GM21360 (cell line): ENCODE measurements at regions not wholly inside any gene's neighbourhood (a gene's known extent, or its start where the extent isn't known, plus 50 kb on each side); places are given as distances from the start of the nearest gene placed in this dataset.
"Not testable (repeated sequence)": the region's sequence is repeated elsewhere in the genome, so short reads cannot be mapped to it uniquely, and the experiment has no call there.

ENCODE experiments used
- ATAC-seq: cut with Tn5 transposase; IDR thresholded peaks from one replicate; pipeline ENCODE4 v1.9.1; 2021; ENCODE audit warnings: mild to moderate bottlenecking, moderate library complexity; ENCODE audit not compliant: unreplicated experiment

- peak; percentile 59 for ATAC-seq
These were observed 166.2 kb downstream of the TOMM20 start for GRCh38 chr1:234962340-234962989.

DNA sequence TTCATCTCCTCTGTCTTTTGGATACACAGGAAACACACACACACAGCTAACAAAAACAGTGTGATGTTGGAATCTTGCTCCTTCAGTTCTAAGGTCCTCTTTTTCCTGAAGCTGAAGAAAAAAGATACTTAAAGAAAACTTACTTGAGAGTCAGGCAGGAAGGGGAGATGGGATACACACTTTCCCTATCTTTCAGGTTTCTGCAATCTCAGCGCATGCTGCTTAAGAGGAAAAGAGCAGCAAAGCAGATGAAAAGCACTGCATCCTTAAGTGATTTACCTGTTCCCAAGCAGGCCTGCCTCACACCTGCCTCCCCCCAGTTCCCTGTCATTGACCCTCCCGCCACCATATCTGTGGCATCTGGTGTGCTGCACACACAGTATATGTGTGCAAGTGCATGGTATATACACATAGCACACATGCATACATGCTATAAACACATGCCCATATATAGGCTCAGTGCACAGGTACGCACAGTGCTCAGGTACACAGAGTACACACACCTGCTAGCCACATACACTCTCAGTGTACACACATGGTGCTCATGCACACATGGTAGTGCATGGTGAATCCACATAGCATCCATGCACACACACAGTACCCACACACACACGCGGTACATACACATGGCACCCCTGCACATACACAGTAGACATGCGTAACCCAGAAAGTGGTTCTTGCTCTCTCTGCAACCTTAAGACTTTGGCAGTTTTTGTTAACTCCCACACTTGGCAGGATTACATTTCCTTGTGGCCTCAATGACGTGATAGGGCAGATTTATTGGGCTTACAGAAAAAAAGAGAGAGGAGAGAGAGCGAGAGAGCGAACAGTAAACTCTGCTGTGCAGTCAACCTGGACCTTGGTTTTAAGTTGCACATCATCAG, 166.9 kb downstream of the TOMM20 start:
- peak; percentile 16 for ATAC-seq

- ATAC-seq = no peak
These were observed 167.7 kb downstream of the TOMM20 start for GRCh38 chr1:234960722-234961455.

DNA sequence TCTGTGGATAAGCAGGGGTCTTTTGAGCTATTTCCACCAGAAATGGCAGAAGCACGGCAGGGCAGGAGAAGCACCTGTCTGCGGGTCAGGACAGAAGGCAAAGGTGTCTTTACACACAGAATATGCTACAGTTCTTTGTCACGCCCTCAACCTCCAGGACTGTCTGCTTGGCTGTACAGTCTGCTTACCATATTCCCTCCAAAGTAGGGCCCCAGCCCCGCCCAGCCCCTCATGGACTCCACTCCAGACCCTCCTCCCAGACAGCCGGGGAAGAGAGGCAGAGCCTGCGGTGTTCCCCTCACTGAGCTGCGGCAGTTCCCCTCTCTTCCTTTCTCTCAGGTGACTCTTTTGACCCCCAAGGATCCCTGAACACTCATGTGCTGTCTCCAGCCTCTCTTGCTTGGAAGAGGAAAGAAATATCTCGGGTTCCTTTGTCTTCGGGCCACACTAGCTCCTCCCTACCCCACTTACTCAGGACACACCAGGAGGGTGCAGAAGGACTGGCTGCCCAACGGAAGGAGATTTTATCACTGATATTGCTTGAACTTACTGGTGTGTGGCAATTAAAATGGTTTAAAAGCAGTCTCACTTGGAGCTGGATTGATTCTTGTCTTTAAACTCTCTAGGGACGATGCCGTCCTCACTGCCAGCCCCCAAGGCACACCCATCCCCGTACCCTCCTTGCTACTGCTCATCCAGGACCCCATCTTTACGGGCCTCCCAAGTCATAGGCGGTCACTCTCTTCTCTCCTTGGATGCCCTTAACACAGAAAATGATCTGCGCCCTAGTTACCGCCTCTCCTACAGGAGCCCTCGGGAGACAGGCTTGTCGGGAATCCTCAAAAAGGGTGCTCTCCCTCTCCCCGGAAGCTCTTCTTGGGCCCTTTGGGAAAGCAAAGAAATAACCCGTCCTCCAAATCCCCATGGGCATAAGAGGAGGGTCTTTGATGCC, 169.7 kb downstream of the TOMM20 start:
- ATAC-seq = no peak

GRCh38 chr1:234958066-234958705, 170.5 kb downstream of the TOMM20 start:
- ATAC-seq = no peak

DNA sequence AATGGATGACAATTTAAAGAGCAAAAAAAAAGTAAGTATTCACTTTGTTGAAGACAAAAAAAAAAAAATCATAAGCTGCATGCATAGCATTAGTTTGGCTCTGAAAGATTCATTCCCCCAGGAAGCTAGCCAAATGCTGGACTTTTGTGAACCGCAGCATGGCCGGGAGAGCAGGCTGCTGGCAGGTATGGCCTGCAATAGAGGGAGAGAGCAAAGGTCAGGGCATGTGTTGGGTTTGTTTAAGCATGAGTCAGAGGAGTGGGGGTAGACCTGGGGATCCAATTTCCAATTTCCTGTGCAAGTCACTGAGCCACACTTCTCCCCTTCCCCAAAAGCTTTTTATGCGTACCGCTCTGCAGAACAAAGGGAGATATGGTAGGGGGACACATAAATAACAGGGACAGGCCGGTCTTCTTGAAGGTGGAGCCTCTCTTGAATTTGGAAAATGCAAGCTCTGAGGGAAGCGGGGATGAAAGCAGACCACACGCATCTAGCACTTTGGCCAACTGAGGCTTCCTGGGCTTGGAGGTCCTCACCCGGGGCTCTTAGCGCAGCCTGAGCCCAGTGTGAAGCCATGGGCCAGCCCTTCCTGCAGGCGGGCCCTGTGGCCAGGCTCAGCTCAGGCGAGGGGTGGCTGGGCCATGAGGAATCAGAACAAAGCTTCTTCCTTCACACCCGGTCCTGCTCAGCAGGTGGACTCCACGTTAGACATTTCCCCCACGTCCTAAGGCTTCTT, 171.1 kb downstream of the TOMM20 start:
- no peak for ATAC-seq

- ATAC-seq = no peak
These were observed 171.8 kb downstream of the TOMM20 start for GRCh38 chr1:234956821-234957329.

DNA sequence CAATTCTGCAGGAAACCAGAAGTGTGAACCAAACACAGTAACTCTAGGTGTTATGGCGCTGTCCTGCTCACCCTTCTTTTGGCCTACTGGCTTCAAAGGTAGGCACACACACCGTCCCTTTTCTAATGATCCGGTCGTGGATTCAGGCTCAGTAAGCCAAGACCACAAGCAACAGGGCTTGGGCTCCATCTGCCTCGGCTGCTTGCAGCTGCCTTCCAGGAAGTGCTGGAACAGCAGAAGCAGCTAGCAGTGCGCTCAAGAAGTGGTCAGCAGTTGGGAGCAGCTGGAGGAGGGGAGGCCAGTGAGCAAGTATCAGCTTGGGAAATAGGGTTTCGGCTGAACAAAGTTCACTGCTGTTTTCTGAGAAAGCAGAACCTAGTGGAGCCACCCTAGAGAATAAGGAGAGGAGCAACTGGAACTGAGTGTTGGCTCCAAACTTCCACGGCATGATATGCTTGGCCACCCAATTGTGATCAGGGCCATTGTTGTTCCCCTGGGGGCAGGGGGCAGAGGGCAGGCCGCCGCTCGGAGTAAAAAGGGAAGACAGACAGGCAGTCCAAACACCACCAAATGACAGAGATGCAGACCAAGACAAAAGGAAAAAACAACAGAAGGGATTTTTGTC, 173.4 kb downstream of the TOMM20 start:
- no peak for ATAC-seq

DNA sequence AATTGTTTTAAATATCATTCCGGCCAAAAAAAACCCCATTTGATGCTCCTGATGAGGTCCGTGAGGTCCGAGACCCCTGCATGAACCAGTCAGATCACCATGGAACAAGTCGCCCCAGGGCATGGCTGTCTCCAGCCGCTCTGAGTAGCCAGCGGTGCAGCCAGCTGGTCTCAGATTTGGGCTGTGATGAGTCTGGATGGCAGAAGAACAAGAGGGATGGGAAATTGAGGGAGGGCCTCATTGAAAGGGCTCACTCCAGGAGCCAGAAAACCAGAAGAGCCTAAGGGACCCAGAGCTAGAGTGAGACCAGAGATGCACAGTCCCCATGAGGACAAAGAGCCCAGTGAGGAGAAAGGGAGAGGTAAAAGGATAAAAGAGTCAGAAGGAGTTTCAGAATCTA, 174.0 kb downstream of the TOMM20 start:
- ATAC-seq = no peak

- ATAC-seq = no peak
These were observed 174.8 kb downstream of the TOMM20 start for GRCh38 chr1:234953655-234954405.

GRCh38 chr1:234950598-234950997, 178.0 kb downstream of the TOMM20 start:
- ATAC-seq = no peak

DNA sequence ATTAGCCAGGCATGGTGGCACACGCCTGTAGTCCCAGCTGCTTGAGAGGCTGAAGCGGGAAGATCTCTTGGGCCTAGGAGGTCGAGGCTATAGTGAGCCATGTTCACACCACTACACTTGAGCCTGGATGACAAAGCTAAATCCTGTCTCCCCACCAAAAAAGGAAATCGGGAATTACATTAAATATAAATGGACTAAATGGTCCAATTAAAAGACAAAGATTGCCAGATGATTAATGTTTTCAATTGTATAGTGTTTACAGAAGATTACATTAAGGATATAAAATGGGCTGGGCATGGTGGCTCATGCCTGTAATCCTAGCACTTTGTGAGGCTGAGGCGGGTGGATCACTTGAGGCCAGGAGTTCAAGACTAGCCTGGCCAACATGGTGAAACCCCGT, 179.1 kb downstream of the TOMM20 start:
- not testable (repeated sequence) for ATAC-seq

GRCh38 chr1:234944439-234945344, 183.9 kb downstream of the TOMM20 start:
- no peak for ATAC-seq

- ATAC-seq = no peak
These were observed 184.7 kb downstream of the TOMM20 start for GRCh38 chr1:234943836-234944402.

DNA sequence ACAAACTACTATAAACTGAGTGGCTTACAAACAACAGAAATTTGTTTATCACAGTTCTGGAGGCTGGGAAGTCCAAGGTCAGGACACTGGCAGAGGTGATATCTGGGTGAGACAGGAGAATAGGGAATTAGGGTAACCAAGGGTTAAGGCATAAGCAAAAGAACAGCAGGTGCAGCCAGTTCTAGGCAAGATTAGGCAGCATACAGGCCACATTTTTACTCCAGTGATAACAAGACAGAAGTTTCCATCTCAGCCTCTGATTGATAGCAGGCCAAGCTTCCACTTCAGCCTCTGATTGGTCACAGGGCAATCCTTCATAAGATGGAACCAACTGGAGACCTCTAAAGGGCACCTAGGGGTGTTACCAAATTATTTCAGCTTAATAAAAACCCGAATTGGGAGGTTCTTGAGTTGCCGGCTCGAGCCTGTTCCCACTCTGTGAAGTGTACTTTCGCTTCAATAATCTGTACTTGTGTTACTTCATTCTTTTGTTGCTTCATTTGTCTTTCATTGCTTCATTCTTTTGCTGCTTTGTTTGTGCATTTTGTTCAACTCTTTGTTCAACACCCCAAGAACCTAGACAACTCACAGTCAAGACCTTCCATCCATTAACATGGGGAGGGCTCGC, 185.6 kb downstream of the TOMM20 start:
- no peak for ATAC-seq

GRCh38 chr1:234942012-234942332, 186.7 kb downstream of the TOMM20 start:
- no peak for ATAC-seq
